Cerebellar cortex (tissue), 1 donor: ENCODE measurements at regions not wholly inside any gene's neighbourhood (a gene's known extent, or its start where the extent isn't known, plus 50 kb on each side); places are given as distances from the start of the nearest gene placed in this dataset.
"Not testable (repeated sequence)": the region's sequence is repeated elsewhere in the genome, so short reads cannot be mapped to it uniquely, and the experiment has no call there.

Experiments used
- DNase-seq: peaks from one replicate; pipeline ENCODE4 v3.0.0-alpha.2; 2015; ENCODE audit warnings: low spot score

DNA sequence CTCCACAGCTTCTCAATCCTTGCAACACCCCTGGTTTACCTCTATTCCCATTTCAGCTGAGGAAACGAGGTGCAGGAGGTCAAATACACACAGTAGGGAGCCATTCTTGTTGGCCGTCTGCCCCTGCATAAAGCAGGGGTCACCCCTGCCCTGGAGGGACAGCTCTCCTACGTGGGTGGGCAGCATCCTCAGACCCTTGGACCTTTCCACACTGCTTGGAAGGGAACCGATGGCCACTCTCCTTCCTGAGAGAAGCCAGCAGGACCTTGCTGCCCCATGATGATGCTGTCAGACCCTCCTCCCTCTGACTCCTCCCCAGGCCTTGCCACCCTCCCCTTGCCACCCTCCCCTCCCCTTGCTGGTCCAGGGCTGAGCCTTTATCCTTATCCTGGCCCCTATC lies 121.1 kb upstream of the SYT13 start:
- DNase-seq: no peak

- no peak for DNase-seq
Observed at GRCh38 chr11:45405916-45406670, 120.0 kb upstream of the SYT13 start.

GRCh38 chr11:45403521-45403920 lies 117.4 kb upstream of the SYT13 start:
- DNase-seq: not testable (repeated sequence)

- no peak for DNase-seq
Observed at GRCh38 chr11:45402049-45402630, 116.0 kb upstream of the SYT13 start.

- DNase-seq: no peak
Observed at GRCh38 chr11:45400591-45400990, 114.5 kb upstream of the SYT13 start.

GRCh38 chr11:45399166-45399565 lies 113.0 kb upstream of the SYT13 start:
- DNase-seq: peak; percentile 47

- DNase-seq: no peak
Observed at GRCh38 chr11:45398325-45398724, 112.2 kb upstream of the SYT13 start.

DNA sequence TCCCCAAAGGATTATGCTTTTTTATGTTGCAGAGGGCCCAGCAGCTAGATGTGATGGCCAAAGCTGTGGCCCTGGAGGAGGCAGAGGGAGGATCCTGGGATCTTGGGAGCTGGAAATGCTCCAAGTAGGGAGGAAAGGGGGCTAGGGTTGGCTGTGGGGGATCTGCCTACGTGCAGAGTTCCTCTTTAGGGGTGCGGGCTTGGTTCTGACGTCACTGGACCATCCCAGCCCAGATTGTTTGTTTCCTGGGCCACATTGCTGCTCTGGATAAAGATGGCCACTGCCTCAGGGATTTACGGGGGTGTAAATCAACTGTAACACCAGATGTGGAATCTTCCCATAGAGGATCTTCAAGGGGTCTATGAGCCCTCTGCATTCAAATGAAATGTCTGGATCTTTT lies 110.3 kb upstream of the SYT13 start:
- DNase-seq: no peak

DNA sequence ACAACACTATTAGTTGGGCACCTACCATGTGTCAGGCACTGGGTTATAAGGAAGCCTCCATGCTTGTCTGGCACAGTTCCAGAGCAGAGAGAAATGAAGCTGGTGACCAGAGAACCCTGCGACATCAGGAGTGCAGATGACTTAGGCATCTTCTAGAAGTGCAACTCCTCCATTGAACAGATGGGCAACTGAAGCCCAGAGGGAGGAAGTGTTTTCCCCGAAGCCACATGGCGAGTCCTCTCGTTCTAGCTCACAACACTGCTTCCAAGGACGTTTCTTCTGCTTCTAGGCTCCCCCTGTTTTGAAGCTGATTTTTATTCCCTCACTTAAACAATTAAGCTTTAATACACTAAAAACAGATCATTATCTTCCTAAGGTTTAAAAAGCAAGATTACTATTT lies 109.8 kb upstream of the SYT13 start:
- DNase-seq: no peak

- DNase-seq: no peak
Observed at GRCh38 chr11:45395421-45395820, 109.3 kb upstream of the SYT13 start.

DNA sequence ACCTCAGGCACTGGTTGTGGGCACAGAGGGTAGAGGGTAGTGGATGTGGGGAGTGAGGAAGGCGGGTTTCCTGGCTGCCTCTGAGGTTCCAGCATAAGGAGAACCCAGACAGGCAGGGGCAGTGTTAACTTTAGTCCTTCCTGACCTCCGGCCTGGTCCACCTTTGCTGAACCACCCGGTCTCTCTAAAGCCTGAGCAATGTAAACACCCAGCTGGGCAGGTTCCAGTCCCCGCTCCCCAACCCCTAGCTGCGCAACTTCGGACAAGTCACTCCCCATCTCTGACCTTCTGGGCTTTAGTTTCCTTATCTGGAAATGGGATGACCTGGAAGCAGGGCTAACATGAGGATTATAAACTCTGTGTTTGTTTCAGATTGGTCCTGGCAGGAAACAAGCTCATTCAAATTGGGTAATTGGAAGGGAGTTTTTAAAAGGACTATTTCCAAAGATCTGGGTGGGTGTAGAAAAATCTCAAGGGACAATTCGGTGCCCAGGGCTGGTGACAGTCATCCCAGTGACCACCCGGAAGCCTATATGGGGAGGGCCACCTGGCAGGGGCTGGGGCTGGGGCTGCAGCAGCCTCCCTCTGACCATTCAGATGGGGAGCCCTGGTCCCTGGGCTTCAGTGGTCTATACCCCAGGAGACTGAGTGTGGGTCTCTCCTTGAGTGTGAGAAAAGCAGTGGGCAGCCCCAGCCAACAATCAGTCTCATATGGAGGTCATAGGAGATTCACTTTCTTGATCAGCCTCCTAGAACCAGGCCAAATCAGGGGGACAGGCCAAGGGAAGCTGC lies 108.3 kb upstream of the SYT13 start:
- no peak for DNase-seq

DNA sequence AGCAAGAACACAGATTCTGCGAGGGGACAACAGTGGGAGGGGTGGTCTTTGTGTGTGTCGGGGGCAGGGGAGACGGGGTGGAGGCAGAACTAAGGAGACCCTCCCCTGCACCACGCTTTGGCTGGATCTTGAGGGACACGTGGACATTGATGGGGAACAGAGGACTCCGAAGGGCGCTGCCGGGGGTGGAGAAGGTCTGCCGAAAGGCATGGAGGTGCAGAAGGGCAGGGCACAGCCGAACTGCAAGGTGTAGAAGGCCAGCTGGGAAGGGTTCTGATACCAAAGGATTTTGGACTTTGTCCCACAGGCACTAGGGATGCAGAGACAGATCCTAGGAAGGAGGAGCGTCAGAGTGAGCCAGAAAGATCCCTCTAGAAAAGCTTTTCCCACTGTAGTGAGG lies 107.7 kb upstream of the SYT13 start:
- DNase-seq: no peak

- no peak for DNase-seq
Observed at GRCh38 chr11:45393334-45393733, 107.2 kb upstream of the SYT13 start.

DNA sequence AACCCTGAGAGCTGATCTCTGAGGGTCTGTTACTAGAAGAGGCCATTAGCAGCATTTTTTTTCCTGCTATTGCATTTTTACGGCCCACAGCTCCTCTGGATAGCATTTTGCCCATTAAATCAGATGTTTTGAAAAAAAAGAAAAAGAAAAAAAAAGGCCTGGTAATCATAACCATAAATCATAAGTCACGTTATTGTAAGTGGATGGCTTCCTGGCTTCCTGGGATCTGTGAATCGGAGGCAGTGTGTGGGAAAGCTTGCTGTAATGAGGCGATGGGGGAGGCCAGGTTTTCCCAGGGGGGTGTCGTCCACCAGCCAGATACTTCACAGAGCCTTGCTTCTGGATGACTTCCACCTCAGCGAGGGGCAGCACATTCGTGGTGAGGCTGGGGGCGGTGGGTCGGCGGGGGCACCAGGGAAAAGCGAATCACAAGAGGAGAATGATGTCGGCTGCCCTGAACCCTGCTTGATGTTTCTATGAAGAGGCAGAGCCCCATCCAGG lies 106.5 kb upstream of the SYT13 start:
- no peak for DNase-seq

DNA sequence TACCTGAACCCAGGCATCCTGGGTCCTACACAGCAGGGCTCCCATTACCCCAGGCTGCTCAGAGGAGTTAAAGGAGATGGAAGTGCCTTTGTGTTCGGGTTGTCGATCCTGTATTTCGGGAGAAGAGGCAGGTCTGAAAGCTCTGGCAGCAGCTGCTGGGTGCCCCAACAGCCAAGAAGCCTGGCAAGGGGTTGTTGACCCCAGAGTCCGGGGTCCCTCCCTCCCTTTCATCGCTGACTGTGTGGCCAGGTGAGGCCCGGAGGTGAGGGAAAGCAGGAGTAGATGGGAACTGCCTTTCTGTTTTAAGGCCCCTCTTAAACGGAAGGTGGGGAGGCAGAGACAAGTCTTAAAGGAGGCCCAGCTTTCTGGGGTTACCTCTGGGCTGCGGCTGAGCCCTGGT lies 106.0 kb upstream of the SYT13 start:
- no peak for DNase-seq

GRCh38 chr11:45391168-45391850 lies 105.2 kb upstream of the SYT13 start:
- DNase-seq: no peak

DNA sequence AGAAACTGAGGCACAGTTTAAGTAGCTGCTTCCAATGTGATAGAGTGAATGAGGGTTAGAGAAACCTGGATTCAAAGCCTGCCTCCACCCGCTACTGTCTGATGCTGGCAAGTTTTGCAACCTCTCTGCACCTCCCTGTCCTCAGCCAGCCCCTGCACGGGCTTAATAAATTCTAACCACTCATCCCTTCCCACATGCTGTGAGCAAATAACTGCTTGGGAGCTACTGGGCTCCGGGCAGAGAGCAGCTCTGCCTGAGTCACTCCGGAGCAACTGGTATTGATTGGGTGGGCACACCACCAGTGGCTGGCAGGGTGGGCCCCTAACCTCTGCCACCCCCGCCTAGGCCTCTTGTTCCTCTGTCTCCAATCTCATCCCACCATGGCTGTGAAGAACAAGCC lies 104.3 kb upstream of the SYT13 start:
- DNase-seq: no peak

DNA sequence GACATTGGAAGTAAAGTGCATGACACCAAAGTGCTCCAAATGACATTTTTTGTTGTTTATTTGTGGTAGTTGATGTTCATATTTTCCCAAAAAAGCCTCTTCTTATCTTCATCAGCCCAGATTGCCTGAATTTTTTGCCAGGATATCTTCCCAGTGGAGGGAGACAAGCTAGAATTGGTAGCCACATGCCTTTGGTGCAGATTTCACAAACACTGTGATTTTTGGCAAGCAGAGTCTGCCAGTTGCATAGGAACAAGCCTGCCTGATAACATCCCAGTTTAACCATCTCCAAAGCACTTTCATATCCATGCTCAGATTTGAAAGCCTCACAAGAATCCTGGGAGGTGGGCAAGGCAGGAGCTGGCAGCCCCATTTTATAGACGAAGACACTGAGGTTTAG lies 102.3 kb upstream of the SYT13 start:
- no peak for DNase-seq

DNA sequence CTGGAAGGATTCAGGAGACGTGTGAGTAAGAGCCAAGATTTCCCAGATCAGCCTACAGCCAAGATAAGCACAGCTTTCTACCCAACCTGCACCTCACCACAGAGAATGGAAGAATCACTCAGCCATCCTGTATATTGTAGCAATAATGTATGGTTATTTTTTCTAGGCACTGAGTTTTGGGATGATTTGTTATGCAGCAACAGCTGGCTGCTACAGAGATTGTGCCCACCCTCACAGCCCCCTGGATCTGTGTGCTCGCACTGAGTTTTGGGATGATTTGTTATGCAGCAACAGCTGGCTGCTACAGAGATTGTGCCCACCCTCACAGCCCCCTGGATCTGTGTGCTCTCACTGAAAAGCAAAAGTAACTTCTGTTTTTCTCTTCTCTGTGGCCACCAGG lies 101.7 kb upstream of the SYT13 start:
- not testable (repeated sequence) for DNase-seq

GRCh38 chr11:45386972-45387371 lies 100.8 kb upstream of the SYT13 start:
- no peak for DNase-seq

- DNase-seq: no peak
Observed at GRCh38 chr11:45385844-45386243, 99.7 kb upstream of the SYT13 start.

DNA sequence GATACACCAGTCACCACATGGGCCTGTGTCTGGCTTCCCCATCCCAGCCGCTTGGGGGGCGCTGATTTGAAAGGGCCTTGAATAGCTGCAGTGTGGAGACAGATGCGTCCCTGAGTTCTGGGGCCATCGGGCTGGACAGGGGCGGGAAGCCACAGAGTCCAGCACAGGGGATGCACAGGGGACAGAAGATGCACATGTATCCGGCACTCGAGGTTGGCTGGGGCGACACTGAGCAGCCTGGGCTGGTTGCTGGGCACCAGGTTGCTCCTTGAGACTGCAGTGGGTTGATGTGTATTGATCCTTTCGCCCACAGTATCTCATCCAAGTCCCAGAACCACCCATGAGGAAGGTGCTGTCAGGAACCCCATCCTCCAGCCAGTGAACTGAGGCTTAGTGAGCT lies 99.3 kb upstream of the SYT13 start:
- no peak for DNase-seq
